ENCODE measurements at regions not wholly inside any gene's neighbourhood (a gene's known extent, or its start where the extent isn't known, plus 50 kb on each side); places are given as distances from the start of the nearest gene placed in this dataset.

DNA sequence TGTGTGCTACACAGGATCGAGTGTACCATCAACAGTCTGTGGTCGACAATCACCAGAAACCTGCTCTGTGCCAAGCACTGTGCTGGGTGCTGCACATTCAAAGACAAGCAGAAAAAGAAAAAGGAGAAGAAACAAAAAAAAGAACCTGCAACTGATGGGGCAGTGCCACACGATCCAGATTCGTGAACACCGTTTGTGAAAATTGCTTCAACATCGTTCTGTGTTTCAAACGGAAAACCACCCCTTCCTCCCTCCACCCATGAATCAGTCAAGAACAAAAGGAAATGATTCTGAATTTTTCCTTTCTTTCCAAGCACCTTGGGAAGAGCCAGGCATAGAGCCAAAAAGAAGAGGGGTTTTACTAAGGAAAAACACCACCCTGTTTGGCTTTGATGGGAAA lies 129.2 kb upstream of the ARID1B start:
- TF ChIP-seq, protein P1, sequence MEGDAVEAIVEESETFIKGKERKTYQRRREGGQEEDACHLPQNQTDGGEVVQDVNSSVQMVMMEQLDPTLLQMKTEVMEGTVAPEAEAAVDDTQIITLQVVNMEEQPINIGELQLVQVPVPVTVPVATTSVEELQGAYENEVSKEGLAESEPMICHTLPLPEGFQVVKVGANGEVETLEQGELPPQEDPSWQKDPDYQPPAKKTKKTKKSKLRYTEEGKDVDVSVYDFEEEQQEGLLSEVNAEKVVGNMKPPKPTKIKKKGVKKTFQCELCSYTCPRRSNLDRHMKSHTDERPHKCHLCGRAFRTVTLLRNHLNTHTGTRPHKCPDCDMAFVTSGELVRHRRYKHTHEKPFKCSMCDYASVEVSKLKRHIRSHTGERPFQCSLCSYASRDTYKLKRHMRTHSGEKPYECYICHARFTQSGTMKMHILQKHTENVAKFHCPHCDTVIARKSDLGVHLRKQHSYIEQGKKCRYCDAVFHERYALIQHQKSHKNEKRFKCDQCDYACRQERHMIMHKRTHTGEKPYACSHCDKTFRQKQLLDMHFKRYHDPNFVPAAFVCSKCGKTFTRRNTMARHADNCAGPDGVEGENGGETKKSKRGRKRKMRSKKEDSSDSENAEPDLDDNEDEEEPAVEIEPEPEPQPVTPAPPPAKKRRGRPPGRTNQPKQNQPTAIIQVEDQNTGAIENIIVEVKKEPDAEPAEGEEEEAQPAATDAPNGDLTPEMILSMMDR (IDR thresholded peaks at IDR 0.05), result no peak
- TF ChIP-seq EP300 (IDR thresholded peaks at IDR 0.05), result no peak

Data from stomach (tissue), 4 donors.